GM23338 (cell line): ENCODE measurements at regions not wholly inside any gene's neighbourhood (a gene's known extent, or its start where the extent isn't known, plus 50 kb on each side); places are given as distances from the start of the nearest gene placed in this dataset.

Experiments
- ATAC-seq: fragments of 200-7000 bp; cut with Tn5 transposase; 3 replicates; pipeline ENCODE4 v1.9.1; 2020
- DNase-seq: peaks from one replicate; pipeline ENCODE4 v3.0.0-alpha.2; 2015; ENCODE audit warnings: low spot score
- H2AFZ ChIP-seq: fragments of 200-600 bp; sonication (generic); 2 replicates; pipeline ENCODE4 v1.8.0; 2016; ENCODE audit warnings: antibody characterized with exemption, mild to moderate bottlenecking, moderate library complexity
- H3F3A ChIP-seq: fragments of 200-600 bp; sonication (generic); replicated peaks from 2 replicates; pipeline ENCODE4 v1.8.0; 2017; ENCODE audit warnings: antibody characterized with exemption, mixed run types, low read depth
- H3K27ac ChIP-seq: fragments of 200-600 bp; sonication (generic); 2 replicates; pipeline ENCODE4 v1.6.1; 2016; ENCODE audit warnings: low read depth
- H3K27me3 ChIP-seq: fragments of 200-600 bp; sonication (generic); 2 replicates; pipeline ENCODE4 v1.8.0; 2016; ENCODE audit warnings: mild to moderate bottlenecking, mixed run types, moderate library complexity; ENCODE audit not compliant: insufficient read depth
- H3K36me3 ChIP-seq: fragments of 200-600 bp; sonication (generic); 2 replicates; pipeline ENCODE4 v1.8.0; 2016; ENCODE audit warnings: mild to moderate bottlenecking; ENCODE audit not compliant: insufficient read depth
- H3K4me1 ChIP-seq: fragments of 200-600 bp; sonication (generic); 2 replicates; pipeline ENCODE4 v1.8.0; 2016; ENCODE audit warnings: mild to moderate bottlenecking, moderate library complexity; ENCODE audit not compliant: insufficient read depth
- H3K4me2 ChIP-seq: fragments of 200-600 bp; sonication (generic); 2 replicates; pipeline ENCODE4 v1.7.1; 2017; ENCODE audit warnings: mixed run types
- H3K4me3 ChIP-seq: fragments of 200-600 bp; sonication (generic); 2 replicates; pipeline ENCODE4 v1.6.1; 2016; ENCODE audit warnings: mixed run types
- H3K79me2 ChIP-seq: fragments of 200-600 bp; sonication (generic); replicated peaks from 2 replicates; pipeline ENCODE4 v1.8.0; 2017; ENCODE audit warnings: mild to moderate bottlenecking; ENCODE audit not compliant: insufficient read depth
- H3K9me2 ChIP-seq: fragments of 200-600 bp; sonication (generic); 2 replicates; pipeline ENCODE4 v1.8.0; 2017; ENCODE audit not compliant: insufficient read depth
- H4K20me1 ChIP-seq: fragments of 200-600 bp; sonication (generic); replicated peaks from 2 replicates; pipeline ENCODE4 v1.8.0; 2017; ENCODE audit warnings: mild to moderate bottlenecking; ENCODE audit not compliant: insufficient read depth
- H3K27ac Mint-ChIP-seq: 2 replicates; pipeline ENCODE4 v1.8.0; 2020; ENCODE audit warnings: inconsistent platforms, mild to moderate bottlenecking, moderate library complexity, mixed read lengths
- H3K27me3 Mint-ChIP-seq: 3 replicates; pipeline ENCODE4 v1.8.0; 2022; ENCODE audit warnings: low read depth, mild to moderate bottlenecking, moderate library complexity, mixed read lengths, inconsistent platforms; ENCODE audit not compliant: insufficient read depth, poor library complexity
- H3K36me3 Mint-ChIP-seq: 3 replicates; pipeline ENCODE4 v1.8.0; 2021; ENCODE audit warnings: low read depth, mild to moderate bottlenecking, inconsistent platforms, moderate library complexity, mixed read lengths
- H3K4me1 Mint-ChIP-seq: 3 replicates; pipeline ENCODE4 v1.8.0; 2020; ENCODE audit warnings: mild to moderate bottlenecking, inconsistent platforms, mixed read lengths
- H3K4me3 Mint-ChIP-seq: 3 replicates; pipeline ENCODE4 v1.8.0; 2021; ENCODE audit warnings: moderate library complexity, mild to moderate bottlenecking, inconsistent platforms, mixed read lengths
- H3K9me3 Mint-ChIP-seq: 3 replicates; pipeline ENCODE4 v1.8.0; 2020; ENCODE audit warnings: moderate library complexity, mild to moderate bottlenecking, inconsistent platforms, mixed read lengths
- EZH2 ChIP-seq: fragments of 200-600 bp; sonication (generic); IDR thresholded peaks from one replicate; pipeline ENCODE4 v1.8.0; 2017; ENCODE audit warnings: antibody characterized with exemption, mild to moderate bottlenecking, low read depth; ENCODE audit not compliant: unreplicated experiment
- EZH2phosphoT487 ChIP-seq: fragments of 200-600 bp; sonication (generic); IDR thresholded peaks from one replicate; pipeline ENCODE4 v1.8.1; 2018; ENCODE audit warnings: antibody characterized with exemption; ENCODE audit not compliant: unreplicated experiment
- NANOG ChIP-seq: IDR thresholded peaks from 2 replicates; pipeline ENCODE4 v1.6.1; 2016; ENCODE audit warnings: antibody characterized with exemption, borderline replicate concordance
- POLR2AphosphoS5 ChIP-seq: IDR thresholded peaks from 2 replicates; pipeline ENCODE4 v1.6.1; 2016; ENCODE audit warnings: antibody characterized with exemption, low read depth
- STAT1 ChIP-seq: IDR thresholded peaks from one replicate; pipeline ENCODE4 v1.6.1; 2016; ENCODE audit warnings: antibody characterized with exemption; ENCODE audit not compliant: unreplicated experiment
- ZNF114 ChIP-seq: fragments of 250-450 bp; sonication (Bioruptor Pico); IDR thresholded peaks from 2 replicates; pipeline ENCODE4 v1.5.0; 2020; ENCODE audit warnings: mild to moderate bottlenecking, moderate library complexity
- ZNF331 ChIP-seq: fragments of 250-450 bp; sonication (Bioruptor Pico); IDR thresholded peaks from 2 replicates; pipeline ENCODE4 v1.5.0; 2020; ENCODE audit warnings: low read depth, mild to moderate bottlenecking, moderate library complexity
- TF ChIP-seq, protein P1 (sequence below): IDR thresholded peaks from 2 replicates; pipeline ENCODE4 v1.6.1; 2016; ENCODE audit warnings: antibody characterized with exemption
- TF ChIP-seq, protein P2 (sequence below): fragments of 250-450 bp; sonication (Bioruptor Pico); IDR thresholded peaks from 2 replicates; pipeline ENCODE4 v1.5.0; 2020; ENCODE audit warnings: mild to moderate bottlenecking, moderate library complexity
- TF ChIP-seq, protein P3 (sequence below): IDR thresholded peaks from one replicate; pipeline ENCODE4 v1.6.1; 2018; ENCODE audit warnings: antibody characterized with exemption; ENCODE audit not compliant: unreplicated experiment

DNA sequence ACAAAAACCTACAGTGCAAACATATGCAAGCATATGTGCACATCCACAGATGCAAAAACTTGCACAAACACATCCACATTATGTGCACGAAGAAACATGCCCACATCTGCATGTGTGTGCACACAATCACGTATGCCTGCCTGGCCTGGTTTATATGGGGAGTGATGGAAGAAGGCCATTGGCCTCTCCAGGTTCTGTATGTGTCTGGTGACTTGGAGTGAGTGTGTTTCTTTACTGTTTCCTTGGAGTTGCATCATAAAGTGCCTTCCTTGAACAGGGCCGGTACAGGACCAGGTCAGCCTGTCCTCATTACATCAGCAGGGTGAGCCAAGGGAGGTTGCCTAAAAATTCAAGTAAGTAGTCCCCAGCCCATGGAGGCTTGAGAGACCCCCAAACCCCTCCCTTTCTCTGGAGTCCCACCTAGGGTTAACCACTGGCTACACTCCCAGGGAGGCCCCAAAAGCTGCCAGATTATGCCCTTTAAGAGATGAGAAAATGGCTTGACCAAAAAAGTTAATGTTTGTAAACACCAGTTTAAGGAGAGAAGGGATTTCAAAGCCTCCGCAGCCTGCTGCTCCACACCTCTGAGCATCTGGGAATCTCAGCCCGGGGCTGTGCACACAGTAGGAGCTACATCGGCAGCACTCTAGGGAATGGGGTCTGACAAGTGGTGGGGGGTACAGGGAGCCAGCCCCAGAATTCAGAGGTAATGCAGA, 140.8 kb downstream of the VEGFA start (continued):
- TF ChIP-seq POLR2AphosphoS5 (no peak), ZNF114 (CRISPR knock-in tag) (no peak), EZH2 (no peak), STAT1 (no peak), EZH2phosphoT487 (no peak)
- TF ChIP-seq, protein P1, sequence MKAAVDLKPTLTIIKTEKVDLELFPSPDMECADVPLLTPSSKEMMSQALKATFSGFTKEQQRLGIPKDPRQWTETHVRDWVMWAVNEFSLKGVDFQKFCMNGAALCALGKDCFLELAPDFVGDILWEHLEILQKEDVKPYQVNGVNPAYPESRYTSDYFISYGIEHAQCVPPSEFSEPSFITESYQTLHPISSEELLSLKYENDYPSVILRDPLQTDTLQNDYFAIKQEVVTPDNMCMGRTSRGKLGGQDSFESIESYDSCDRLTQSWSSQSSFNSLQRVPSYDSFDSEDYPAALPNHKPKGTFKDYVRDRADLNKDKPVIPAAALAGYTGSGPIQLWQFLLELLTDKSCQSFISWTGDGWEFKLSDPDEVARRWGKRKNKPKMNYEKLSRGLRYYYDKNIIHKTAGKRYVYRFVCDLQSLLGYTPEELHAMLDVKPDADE, result no peak
- TF ChIP-seq, protein P2, sequence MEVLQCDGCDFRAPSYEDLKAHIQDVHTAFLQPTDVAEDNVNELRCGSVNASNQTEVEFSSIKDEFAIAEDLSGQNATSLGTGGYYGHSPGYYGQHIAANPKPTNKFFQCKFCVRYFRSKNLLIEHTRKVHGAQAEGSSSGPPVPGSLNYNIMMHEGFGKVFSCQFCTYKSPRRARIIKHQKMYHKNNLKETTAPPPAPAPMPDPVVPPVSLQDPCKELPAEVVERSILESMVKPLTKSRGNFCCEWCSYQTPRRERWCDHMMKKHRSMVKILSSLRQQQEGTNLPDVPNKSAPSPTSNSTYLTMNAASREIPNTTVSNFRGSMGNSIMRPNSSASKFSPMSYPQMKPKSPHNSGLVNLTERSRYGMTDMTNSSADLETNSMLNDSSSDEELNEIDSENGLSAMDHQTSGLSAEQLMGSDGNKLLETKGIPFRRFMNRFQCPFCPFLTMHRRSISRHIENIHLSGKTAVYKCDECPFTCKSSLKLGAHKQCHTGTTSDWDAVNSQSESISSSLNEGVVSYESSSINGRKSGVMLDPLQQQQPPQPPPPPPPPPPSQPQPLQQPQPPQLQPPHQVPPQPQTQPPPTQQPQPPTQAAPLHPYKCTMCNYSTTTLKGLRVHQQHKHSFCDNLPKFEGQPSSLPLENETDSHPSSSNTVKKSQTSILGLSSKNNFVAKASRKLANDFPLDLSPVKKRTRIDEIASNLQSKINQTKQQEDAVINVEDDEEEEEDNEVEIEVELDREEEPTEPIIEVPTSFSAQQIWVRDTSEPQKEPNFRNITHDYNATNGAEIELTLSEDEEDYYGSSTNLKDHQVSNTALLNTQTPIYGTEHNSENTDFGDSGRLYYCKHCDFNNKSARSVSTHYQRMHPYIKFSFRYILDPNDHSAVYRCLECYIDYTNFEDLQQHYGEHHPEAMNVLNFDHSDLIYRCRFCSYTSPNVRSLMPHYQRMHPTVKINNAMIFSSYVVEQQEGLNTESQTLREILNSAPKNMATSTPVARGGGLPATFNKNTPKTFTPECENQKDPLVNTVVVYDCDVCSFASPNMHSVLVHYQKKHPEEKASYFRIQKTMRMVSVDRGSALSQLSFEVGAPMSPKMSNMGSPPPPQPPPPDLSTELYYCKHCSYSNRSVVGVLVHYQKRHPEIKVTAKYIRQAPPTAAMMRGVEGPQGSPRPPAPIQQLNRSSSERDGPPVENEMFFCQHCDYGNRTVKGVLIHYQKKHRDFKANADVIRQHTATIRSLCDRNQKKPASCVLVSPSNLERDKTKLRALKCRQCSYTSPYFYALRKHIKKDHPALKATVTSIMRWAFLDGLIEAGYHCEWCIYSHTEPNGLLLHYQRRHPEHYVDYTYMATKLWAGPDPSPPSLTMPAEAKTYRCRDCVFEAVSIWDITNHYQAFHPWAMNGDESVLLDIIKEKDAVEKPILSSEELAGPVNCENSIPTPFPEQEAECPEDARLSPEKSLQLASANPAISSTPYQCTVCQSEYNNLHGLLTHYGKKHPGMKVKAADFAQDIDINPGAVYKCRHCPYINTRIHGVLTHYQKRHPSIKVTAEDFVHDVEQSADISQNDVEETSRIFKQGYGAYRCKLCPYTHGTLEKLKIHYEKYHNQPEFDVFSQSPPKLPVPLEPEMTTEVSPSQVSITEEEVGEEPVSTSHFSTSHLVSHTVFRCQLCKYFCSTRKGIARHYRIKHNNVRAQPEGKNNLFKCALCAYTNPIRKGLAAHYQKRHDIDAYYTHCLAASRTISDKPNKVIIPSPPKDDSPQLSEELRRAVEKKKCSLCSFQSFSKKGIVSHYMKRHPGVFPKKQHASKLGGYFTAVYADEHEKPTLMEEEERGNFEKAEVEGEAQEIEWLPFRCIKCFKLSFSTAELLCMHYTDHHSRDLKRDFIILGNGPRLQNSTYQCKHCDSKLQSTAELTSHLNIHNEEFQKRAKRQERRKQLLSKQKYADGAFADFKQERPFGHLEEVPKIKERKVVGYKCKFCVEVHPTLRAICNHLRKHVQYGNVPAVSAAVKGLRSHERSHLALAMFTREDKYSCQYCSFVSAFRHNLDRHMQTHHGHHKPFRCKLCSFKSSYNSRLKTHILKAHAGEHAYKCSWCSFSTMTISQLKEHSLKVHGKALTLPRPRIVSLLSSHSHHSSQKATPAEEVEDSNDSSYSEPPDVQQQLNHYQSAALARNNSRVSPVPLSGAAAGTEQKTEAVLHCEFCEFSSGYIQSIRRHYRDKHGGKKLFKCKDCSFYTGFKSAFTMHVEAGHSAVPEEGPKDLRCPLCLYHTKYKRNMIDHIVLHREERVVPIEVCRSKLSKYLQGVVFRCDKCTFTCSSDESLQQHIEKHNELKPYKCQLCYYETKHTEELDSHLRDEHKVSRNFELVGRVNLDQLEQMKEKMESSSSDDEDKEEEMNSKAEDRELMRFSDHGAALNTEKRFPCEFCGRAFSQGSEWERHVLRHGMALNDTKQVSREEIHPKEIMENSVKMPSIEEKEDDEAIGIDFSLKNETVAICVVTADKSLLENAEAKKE, result no peak

DNA sequence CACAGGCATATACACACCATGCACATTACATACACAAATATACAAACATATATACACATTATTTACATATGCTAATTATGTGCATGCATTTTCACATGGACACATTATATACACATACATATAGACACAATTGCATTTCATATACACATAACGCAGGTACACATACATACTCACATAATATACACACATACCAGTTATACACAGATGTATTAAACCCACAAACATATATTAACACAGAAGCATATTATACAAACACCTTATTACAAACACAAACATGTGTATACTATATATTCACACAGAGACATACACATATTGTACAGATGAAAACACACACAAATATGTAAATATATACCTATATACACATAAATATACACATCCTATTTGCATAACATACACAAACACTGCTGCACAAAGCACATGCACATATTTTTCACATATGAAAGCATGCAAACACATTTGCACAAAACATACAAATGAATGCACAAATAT, 140.2 kb downstream of the VEGFA start:
- no peaks in the 10 kb centered on the region for H3K79me2 ChIP-seq
- H3F3A ChIP-seq, result no peaks in the 10 kb centered on the region
- no peaks in the 10 kb centered on the region for H3K36me3 ChIP-seq
- H3K4me3 ChIP-seq, result no peak overlapping the region
- H3K27ac Mint-ChIP-seq, result peak overlapping the region; percentile 59; the same call in 1 of the 2 replicates
- peaks cover 44% of the 10 kb centered on the region for H3K4me1 Mint-ChIP-seq
- peaks cover 8% of the 10 kb centered on the region for H3K27me3 Mint-ChIP-seq
- H2AFZ ChIP-seq, result no peak overlapping the region
- peaks cover 30% of the 10 kb centered on the region for H3K4me1 ChIP-seq
- H3K4me2 ChIP-seq, result no peak overlapping the region
- no peaks in the 10 kb centered on the region for H4K20me1 ChIP-seq
- H3K36me3 Mint-ChIP-seq, result no peaks in the 10 kb centered on the region; the same call in 2 of the 3 replicates
- DNase-seq (no peak), ATAC-seq (no peak)
- no peaks in the 10 kb centered on the region for H3K27me3 ChIP-seq
- H3K9me2 ChIP-seq, result no peaks in the 10 kb centered on the region
- no peak overlapping the region for H3K27ac ChIP-seq
- H3K9me3 Mint-ChIP-seq, result no peaks in the 10 kb centered on the region
- H3K4me3 Mint-ChIP-seq, result no peak overlapping the region
- TF ChIP-seq, protein P3, sequence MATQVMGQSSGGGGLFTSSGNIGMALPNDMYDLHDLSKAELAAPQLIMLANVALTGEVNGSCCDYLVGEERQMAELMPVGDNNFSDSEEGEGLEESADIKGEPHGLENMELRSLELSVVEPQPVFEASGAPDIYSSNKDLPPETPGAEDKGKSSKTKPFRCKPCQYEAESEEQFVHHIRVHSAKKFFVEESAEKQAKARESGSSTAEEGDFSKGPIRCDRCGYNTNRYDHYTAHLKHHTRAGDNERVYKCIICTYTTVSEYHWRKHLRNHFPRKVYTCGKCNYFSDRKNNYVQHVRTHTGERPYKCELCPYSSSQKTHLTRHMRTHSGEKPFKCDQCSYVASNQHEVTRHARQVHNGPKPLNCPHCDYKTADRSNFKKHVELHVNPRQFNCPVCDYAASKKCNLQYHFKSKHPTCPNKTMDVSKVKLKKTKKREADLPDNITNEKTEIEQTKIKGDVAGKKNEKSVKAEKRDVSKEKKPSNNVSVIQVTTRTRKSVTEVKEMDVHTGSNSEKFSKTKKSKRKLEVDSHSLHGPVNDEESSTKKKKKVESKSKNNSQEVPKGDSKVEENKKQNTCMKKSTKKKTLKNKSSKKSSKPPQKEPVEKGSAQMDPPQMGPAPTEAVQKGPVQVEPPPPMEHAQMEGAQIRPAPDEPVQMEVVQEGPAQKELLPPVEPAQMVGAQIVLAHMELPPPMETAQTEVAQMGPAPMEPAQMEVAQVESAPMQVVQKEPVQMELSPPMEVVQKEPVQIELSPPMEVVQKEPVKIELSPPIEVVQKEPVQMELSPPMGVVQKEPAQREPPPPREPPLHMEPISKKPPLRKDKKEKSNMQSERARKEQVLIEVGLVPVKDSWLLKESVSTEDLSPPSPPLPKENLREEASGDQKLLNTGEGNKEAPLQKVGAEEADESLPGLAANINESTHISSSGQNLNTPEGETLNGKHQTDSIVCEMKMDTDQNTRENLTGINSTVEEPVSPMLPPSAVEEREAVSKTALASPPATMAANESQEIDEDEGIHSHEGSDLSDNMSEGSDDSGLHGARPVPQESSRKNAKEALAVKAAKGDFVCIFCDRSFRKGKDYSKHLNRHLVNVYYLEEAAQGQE, result no peak
- TF ChIP-seq ZNF331, result no peak
- TF ChIP-seq, protein P1, result no peak
- no peak for TF ChIP-seq EZH2phosphoT487
- no peak for TF ChIP-seq POLR2AphosphoS5
- TF ChIP-seq ZNF114 (CRISPR knock-in tag), result no peak
- TF ChIP-seq STAT1, result no peak
- no peak for TF ChIP-seq EZH2
- no peak for TF ChIP-seq NANOG
